SK-N-DZ (cell line): ENCODE measurements at regions not wholly inside any gene's neighbourhood (a gene's known extent, or its start where the extent isn't known, plus 50 kb on each side); places are given as distances from the start of the nearest gene placed in this dataset.

Experiments used
- DNase-seq: peaks from one replicate; pipeline ENCODE4 v3.0.0-alpha.2; 2015; ENCODE audit warnings: low spot score

GRCh38 chr6:132868057-132868456 lies 53.7 kb downstream of the RPS12 start:
- DNase-seq: no peak

- no peak for DNase-seq
These were observed 58.6 kb downstream of the RPS12 start for GRCh38 chr6:132872923-132873322.

- DNase-seq: no peak
These were observed 62.6 kb downstream of the RPS12 start for GRCh38 chr6:132877003-132877402.

- DNase-seq: no peak
These were observed 72.8 kb downstream of the RPS12 start for GRCh38 chr6:132887204-132887603.

GRCh38 chr6:132888701-132889100 lies 74.3 kb downstream of the RPS12 start:
- DNase-seq: no peak

- DNase-seq: peak; percentile 30
These were observed 78.8 kb downstream of the RPS12 start for GRCh38 chr6:132892929-132893771.

GRCh38 chr6:132893772-132894490 lies 79.6 kb downstream of the RPS12 start:
- DNase-seq: peak; percentile 31

- no peak for DNase-seq
These were observed 84.0 kb downstream of the RPS12 start for GRCh38 chr6:132898376-132898775.

- DNase-seq: no peak
These were observed 86.5 kb downstream of the RPS12 start for GRCh38 chr6:132900849-132901248.

GRCh38 chr6:132902901-132903300 lies 88.5 kb downstream of the RPS12 start:
- DNase-seq: no peak

GRCh38 chr6:132907231-132907630 lies 92.9 kb downstream of the RPS12 start:
- DNase-seq: no peak

GRCh38 chr6:132907914-132908313 lies 93.5 kb downstream of the RPS12 start:
- DNase-seq: no peak

- no peak for DNase-seq
These were observed 95.4 kb downstream of the RPS12 start for GRCh38 chr6:132909742-132910141.

GRCh38 chr6:132910759-132911158 lies 96.4 kb downstream of the RPS12 start:
- no peak for DNase-seq

- DNase-seq: no peak
These were observed 104.9 kb downstream of the RPS12 start for GRCh38 chr6:132919045-132919860.

- no peak for DNase-seq
These were observed 113.3 kb downstream of the RPS12 start for GRCh38 chr6:132927713-132928112.

GRCh38 chr6:132929141-132929540 lies 114.8 kb downstream of the RPS12 start:
- no peak for DNase-seq

- DNase-seq: no peak
These were observed 116.9 kb downstream of the RPS12 start for GRCh38 chr6:132931313-132931712.

GRCh38 chr6:132931936-132932514 lies 117.7 kb downstream of the RPS12 start:
- no peak for DNase-seq

- DNase-seq: no peak
These were observed 118.2 kb downstream of the RPS12 start for GRCh38 chr6:132932588-132932987.

- no peak for DNase-seq
These were observed 118.7 kb downstream of the RPS12 start for GRCh38 chr6:132933090-132933489.

- no peak for DNase-seq
These were observed 120.1 kb downstream of the RPS12 start for GRCh38 chr6:132934496-132934895.
